Peyer's patch (tissue), 4 donors: ENCODE measurements at regions not wholly inside any gene's neighbourhood (a gene's known extent, or its start where the extent isn't known, plus 50 kb on each side); places are given as distances from the start of the nearest gene placed in this dataset.
"Not testable (repeated sequence)": the region's sequence is repeated elsewhere in the genome, so short reads cannot be mapped to it uniquely, and the experiment has no call there.

ENCODE experiments used
- DNase-seq, 3 donors: peaks; one replicate each; pipeline ENCODE4 v3.0.0-alpha.2; 2017 to 2019
- H3K27ac ChIP-seq, 4 donors: fragments of 200-600 bp; sonication (generic); one replicate each; pipeline ENCODE4 v1.5.1; 2016 to 2019
- H3K27me3 ChIP-seq, 2 donors: fragments of 200-600 bp; sonication (generic); one replicate each; pipeline ENCODE4 v1.5.1; 2019
- H3K36me3 ChIP-seq, 3 donors: fragments of 200-600 bp; sonication (generic); one replicate each; pipeline ENCODE4 v1.5.1; 2016 to 2019
- H3K4me1 ChIP-seq, 4 donors: fragments of 200-600 bp; sonication (generic); one replicate each; pipeline ENCODE4 v1.5.1; 2016 to 2019
- H3K4me3 ChIP-seq, 4 donors: fragments of 200-600 bp; sonication (generic); 1 replicate in 3 of 4; 2 replicates in 1 of 4; pipeline ENCODE4 v1.5.1; 2016 to 2019; ENCODE audit warnings: mild to moderate bottlenecking in 1 of 4
- H3K9me3 ChIP-seq, 4 donors: fragments of 200-600 bp; sonication (generic); one replicate each; pipeline ENCODE4 v1.5.1; 2016 to 2019; ENCODE audit warnings: mild to moderate bottlenecking in 1 of 4
- CTCF ChIP-seq, 6 experiments: fragments of 450-650 bp in 4 of 6; fragments of 200-600 bp in 2 of 6; sonication (generic) in 1 of 6; IDR thresholded peaks; one replicate each; pipeline ENCODE4 v1.5.1; 2017 to 2019; ENCODE audit warnings: antibody characterized with exemption in 6 of 6, mild to moderate bottlenecking in 3 of 6, moderate library complexity in 1 of 6
- POLR2A ChIP-seq, 2 donors: fragments of 450-650 bp; IDR thresholded peaks; one replicate each; pipeline ENCODE4 v1.5.1; 2017; ENCODE audit warnings: antibody characterized with exemption in 2 of 2, mild to moderate bottlenecking in 2 of 2, moderate library complexity in 2 of 2

- H3K27ac ChIP-seq, result no peak overlapping the region
- DNase-seq, result no peak
- H3K27me3 ChIP-seq, result no peaks in the 10 kb centered on the region
- TF ChIP-seq POLR2A (IDR thresholded peaks at IDR 0.05) (no peak), CTCF (IDR thresholded peaks at IDR 0.05) (no peak)
- no peaks in the 10 kb centered on the region for H3K4me1 ChIP-seq
- H3K4me3 ChIP-seq, result no peak overlapping the region
- no peaks in the 10 kb centered on the region for H3K36me3 ChIP-seq
- no peaks in the 10 kb centered on the region for H3K9me3 ChIP-seq
Measured at GRCh38 chr10:3258394-3258793, 85.8 kb upstream of the PITRM1 start.

DNA sequence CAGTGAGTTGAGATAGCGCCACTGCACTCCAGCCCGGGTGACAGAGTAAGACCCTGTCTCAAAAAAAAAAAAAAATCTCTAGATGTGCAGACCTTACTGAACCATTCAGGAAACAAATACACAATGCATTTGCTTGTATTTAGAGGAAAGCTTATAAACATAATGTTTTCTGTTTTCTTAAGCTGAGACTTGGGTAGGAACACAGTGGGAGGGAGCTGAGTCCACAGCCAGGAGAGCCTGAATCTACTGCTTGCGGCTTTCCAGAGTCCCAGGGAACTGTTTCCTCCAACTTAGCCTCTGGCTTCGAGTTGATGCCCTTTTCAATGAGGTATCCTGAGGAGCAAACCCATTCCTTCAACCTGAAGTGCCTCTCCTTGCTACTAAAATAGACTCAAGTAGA is 83.0 kb upstream of the PITRM1 start:
- DNase-seq, result peak in 1 of 3 donors; percentile 17
- Histone ChIP-seq H3K4me3 (no peak overlapping the region), H3K36me3 (no peaks in the 10 kb centered on the region), H3K9me3 (no peaks in the 10 kb centered on the region), H3K4me1 (no peaks in the 10 kb centered on the region), H3K27me3 (no peaks in the 10 kb centered on the region), H3K27ac (peak overlapping the region in 2 of 4 donors; percentile 7 to 25)
- TF ChIP-seq POLR2A (IDR thresholded peaks at IDR 0.05) (no peak), CTCF (IDR thresholded peaks at IDR 0.05) (no peak)

GRCh38 chr10:3255075-3255474 is 82.5 kb upstream of the PITRM1 start:
- Histone ChIP-seq H3K9me3 (no peaks in the 10 kb centered on the region), H3K4me1 (no peaks in the 10 kb centered on the region), H3K4me3 (no peak overlapping the region), H3K27me3 (no peaks in the 10 kb centered on the region), H3K36me3 (no peaks in the 10 kb centered on the region), H3K27ac (peak overlapping the region in 1 of 4 donors; percentile 25)
- TF ChIP-seq POLR2A (IDR thresholded peaks at IDR 0.05) (no peak), CTCF (IDR thresholded peaks at IDR 0.05) (no peak)
- DNase-seq, result peak in 1 of 3 donors; percentile 43

- not testable (repeated sequence) for H3K27me3 ChIP-seq, H3K4me3 ChIP-seq, H3K27ac ChIP-seq, H3K36me3 ChIP-seq, H3K4me1 ChIP-seq, H3K9me3 ChIP-seq
- DNase-seq, result peak in 1 of 3 donors; percentile 2
Measured at GRCh38 chr10:3253974-3254373, 81.4 kb upstream of the PITRM1 start.

- Histone ChIP-seq H3K27ac (no peak overlapping the region), H3K36me3 (no peaks in the 10 kb centered on the region), H3K4me1 (no peaks in the 10 kb centered on the region), H3K4me3 (no peak overlapping the region), H3K27me3 (no peaks in the 10 kb centered on the region), H3K9me3 (no peaks in the 10 kb centered on the region)
- TF ChIP-seq POLR2A (IDR thresholded peaks at IDR 0.05) (no peak), CTCF (IDR thresholded peaks at IDR 0.05) (no peak)
- DNase-seq, result peak in 1 of 3 donors; percentile 22
Measured at GRCh38 chr10:3251172-3251571, 78.6 kb upstream of the PITRM1 start.

DNA sequence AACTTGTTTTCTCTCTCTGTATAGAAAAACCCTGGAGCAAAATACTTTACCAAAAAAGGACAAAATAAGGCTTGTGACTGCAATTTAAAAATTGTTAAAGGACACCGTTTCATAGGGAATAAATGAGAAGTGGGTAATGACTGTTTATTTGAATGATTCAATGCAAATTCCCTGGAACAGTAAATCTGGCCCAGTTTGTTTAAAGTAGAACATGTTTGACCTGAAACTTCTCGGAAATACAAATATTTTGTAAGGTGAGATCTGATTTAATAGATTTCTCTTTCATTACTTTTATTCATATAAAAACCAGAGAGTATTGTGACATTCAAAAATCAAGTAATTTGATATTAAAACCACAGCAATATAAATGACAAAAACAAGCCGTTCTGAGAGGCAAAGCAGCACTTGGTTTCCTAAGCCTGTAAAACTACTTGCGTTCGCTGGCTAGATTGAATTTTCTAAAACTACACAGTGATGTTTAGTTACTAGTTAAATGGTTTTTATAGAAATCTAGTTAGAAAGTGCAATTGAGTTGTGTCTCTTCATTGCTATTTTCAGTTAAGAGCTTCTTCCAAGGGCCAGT is 76.8 kb upstream of the PITRM1 start:
- TF ChIP-seq CTCF (IDR thresholded peaks at IDR 0.05), result no peak
- Histone ChIP-seq H3K4me3 (no peak overlapping the region), H3K27ac (peak overlapping the region in 2 of 4 donors; percentile 23 to 54), H3K27me3 (no peaks in the 10 kb centered on the region), H3K9me3 (no peaks in the 10 kb centered on the region), H3K4me1 (no peaks in the 10 kb centered on the region), H3K36me3 (no peaks in the 10 kb centered on the region)
- DNase-seq, result no peak
